Endothelial cell of umbilical vein (primary cell): ENCODE measurements at regions not wholly inside any gene's neighbourhood (a gene's known extent, or its start where the extent isn't known, plus 50 kb on each side); places are given as distances from the start of the nearest gene placed in this dataset.

Experiments
- CTCF ChIP-seq, 2 donors: IDR thresholded peaks; 1 replicate in 1 of 2; 2 replicates in 1 of 2; pipeline ENCODE4 v1.5.1; 2011; ENCODE audit warnings: low read length in 2 of 2, mild to moderate bottlenecking in 2 of 2, moderate library complexity in 2 of 2, control low read depth in 1 of 2, inconsistent platforms in 1 of 2, low read depth in 1 of 2; ENCODE audit not compliant: insufficient read depth in 1 of 2; ENCODE audit errors: extremely low read depth in 1 of 2
- FOS ChIP-seq: IDR thresholded peaks from 2 replicates; pipeline ENCODE4 v1.6.1; 2011; ENCODE audit warnings: mild to moderate bottlenecking, low read length, moderate library complexity, borderline replicate concordance; ENCODE audit not compliant: insufficient read depth
- JUN ChIP-seq: IDR thresholded peaks from 2 replicates; pipeline ENCODE4 v1.6.1; 2011; ENCODE audit warnings: borderline replicate concordance, low read depth; ENCODE audit not compliant: insufficient read length, insufficient read depth

GRCh38 chr6:137726582-137726981, 140.5 kb upstream of the TNFAIP3 start:
- TF ChIP-seq JUN: no peak
- no peak for TF ChIP-seq CTCF (IDR thresholded peaks at IDR 0.05; ENCODE audit: extremely low read depth in 1 of 2, insufficient read depth in 1 of 2, low read depth in 1 of 2, low read length in 2 of 2)
- no peak for TF ChIP-seq FOS
